ENCODE measurements at regions not wholly inside any gene's neighbourhood (a gene's known extent, or its start where the extent isn't known, plus 50 kb on each side); places are given as distances from the start of the nearest gene placed in this dataset.

- DNase-seq (ENCODE audit: extremely low read depth, low read depth) = no peak
- no peak for TF ChIP-seq CTCF (IDR thresholded peaks at IDR 0.05; ENCODE audit: low read depth, low read length)
Measured at GRCh38 chr19:28281676-28282075, 931.3 kb downstream of the UQCRFS1 start.

DNA sequence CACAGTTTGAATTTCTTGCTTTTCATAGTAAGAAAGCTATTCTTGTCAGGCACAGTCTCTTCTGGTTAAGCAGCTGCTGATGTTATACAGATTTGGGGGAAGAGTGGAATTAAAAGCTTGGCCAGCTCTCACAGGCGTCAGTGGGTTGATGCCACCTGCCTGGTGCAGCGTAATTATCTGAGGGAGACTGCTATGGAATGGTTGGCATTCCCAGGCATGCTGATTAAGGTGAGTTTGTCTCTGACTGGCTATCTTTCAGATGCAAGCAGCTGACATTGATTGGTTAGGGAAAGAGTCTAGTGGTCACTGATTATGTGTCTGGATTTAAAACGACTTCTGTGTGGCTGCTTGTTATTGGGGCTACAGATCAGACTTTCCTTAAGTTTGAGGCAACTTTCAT is 948.4 kb downstream of the UQCRFS1 start:
- no peak for DNase-seq (ENCODE audit: extremely low read depth, low read depth)
- TF ChIP-seq CTCF (IDR thresholded peaks at IDR 0.05; ENCODE audit: low read depth, low read length) = no peak

DNA sequence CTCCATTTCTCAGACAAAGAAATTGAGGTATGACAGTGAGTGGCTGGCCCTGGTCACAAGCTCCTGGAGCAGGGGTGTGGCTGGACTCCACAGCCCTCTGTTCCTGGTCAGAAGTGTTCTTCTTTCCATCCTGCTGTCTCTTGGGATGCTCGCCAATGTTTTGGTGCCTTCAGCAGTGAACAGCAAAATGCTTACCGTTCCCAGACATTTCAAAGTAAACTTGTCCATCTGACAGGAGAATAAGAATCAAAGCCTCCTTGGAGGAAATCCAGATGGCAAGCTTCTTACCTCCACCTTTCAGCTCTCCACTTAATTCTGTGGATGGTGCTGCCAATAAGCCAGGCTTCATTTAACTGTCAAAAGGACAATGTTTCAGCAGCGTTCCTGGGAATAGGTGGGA is 954.1 kb downstream of the UQCRFS1 start:
- no peak for DNase-seq (ENCODE audit: extremely low read depth, low read depth)
- TF ChIP-seq CTCF (IDR thresholded peaks at IDR 0.05; ENCODE audit: low read depth, low read length) = no peak

DNA sequence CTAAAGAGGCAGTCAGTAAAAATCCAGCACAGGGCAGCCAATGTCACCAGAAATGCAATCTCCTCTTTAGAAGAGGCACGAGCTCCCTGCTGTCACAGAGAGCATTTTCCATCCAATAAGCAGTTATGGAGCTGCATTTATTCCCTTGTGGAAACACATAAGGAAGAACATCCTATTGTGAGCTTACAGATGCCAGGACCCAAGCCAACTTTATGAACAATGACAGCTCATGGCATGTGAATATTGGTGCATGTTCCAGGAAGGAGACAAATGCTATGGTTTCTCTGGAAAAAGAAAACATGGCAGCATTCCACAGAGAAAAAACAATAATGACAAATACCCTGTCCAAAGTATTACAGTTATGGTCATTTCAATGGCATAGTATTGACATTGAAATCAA is 955.6 kb downstream of the UQCRFS1 start:
- TF ChIP-seq CTCF (IDR thresholded peaks at IDR 0.05; ENCODE audit: low read depth, low read length) = no peak
- no peak for DNase-seq (ENCODE audit: extremely low read depth, low read depth)

DNA sequence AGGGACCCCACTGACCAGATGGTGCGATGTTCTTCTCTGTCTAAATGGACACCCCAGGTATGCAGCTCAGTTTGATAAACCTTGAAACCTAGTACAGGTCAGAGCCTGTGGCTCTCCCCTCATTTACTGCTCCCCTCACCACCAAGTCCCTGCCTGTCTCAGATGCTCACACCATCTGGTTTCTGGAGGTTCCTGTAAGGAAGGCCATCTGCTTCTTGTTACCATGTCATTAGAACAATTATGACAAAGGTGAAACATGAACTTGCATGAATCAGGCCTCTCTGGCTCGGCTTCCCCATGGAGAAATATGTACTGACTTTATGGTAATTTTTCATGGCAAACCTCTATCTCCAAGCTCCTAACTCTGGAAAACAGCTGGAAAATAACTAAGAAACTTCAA is 965.7 kb downstream of the UQCRFS1 start:
- no peak for TF ChIP-seq CTCF (IDR thresholded peaks at IDR 0.05; ENCODE audit: low read depth, low read length)
- no peak for DNase-seq (ENCODE audit: extremely low read depth, low read depth)

DNA sequence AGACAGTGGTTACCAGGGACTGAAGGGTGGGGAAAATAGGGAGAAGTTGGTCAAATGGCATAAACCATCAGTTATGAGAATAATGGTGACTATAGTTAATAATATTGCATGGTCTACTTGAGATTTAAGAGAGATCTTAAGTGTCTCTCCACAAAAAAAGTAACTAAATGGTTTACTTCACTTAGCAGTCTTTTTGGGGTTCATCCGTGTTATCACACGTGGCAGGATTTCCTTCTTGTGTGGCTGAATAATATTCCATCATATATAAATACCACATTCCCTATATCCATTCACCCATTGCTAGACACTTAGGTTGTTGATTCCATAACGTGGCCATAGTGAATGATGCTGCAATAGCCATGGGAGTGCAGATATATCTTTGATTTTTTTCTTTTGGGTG is 967.0 kb downstream of the UQCRFS1 start:
- no peak for TF ChIP-seq CTCF (IDR thresholded peaks at IDR 0.05; ENCODE audit: low read depth, low read length)
- DNase-seq (ENCODE audit: extremely low read depth, low read depth) = no peak

DNA sequence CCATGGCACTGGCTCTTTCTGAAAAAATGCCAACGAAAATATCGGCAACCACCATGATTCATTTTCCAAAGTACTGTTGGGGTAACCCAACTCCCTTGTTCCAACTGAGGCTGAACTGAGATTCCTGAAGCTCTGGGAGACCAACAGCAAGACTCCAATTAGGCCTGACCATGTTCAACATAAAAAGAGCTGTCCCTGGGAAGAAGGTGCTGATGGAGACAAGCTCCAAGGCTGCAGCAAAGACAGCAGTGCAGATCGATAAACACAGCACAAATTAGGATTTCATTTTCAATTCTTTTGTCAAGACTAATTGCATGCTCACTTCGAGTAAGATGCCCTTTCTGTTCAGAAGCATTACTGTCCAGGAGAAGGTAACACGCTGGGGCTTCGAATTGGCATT is 968.0 kb downstream of the UQCRFS1 start:
- DNase-seq (ENCODE audit: extremely low read depth, low read depth) = no peak
- TF ChIP-seq CTCF (IDR thresholded peaks at IDR 0.05; ENCODE audit: low read depth, low read length) = no peak

All from AG09319 (cell line).